K562 (cell line): ENCODE measurements at regions not wholly inside any gene's neighbourhood (a gene's known extent, or its start where the extent isn't known, plus 50 kb on each side); places are given as distances from the start of the nearest gene placed in this dataset.

ENCODE experiments used
- DMBX1 ChIP-seq: fragments of 250-450 bp; sonication (Bioruptor Pico); IDR thresholded peaks from 2 replicates; pipeline ENCODE4 v1.8.0; 2022; ENCODE audit warnings: inconsistent platforms, mild to moderate bottlenecking, moderate library complexity, borderline replicate concordance
- RNF2 ChIP-seq: sonication (generic); IDR thresholded peaks from 2 replicates; pipeline ENCODE4 v1.6.1; 2016
- SIN3A ChIP-seq, 2 experiments: fragments of 150-350 bp in 1 of 2; IDR thresholded peaks; 2 replicates each; pipeline ENCODE4 v1.6.1; 2011 to 2016; ENCODE audit warnings: borderline replicate concordance in 2 of 2, low read depth in 2 of 2, low read length in 2 of 2, mild to moderate bottlenecking in 2 of 2, moderate library complexity in 2 of 2; ENCODE audit not compliant: control insufficient read depth in 1 of 2
- SLC30A9 ChIP-seq: fragments of 250-450 bp; sonication (Bioruptor Pico); IDR thresholded peaks from 2 replicates; pipeline ENCODE4 v1.8.0; 2022; ENCODE audit warnings: mild to moderate bottlenecking, moderate library complexity
- STAG1 ChIP-seq: sonication (generic); formaldehyde crosslinking; IDR thresholded peaks from 2 replicates; pipeline ENCODE4 v1.5.0; 2020; ENCODE audit warnings: missing genetic modification reagents, borderline replicate concordance
- ZFP1 ChIP-seq: fragments of 450-650 bp; formaldehyde crosslinking; IDR thresholded peaks from 2 replicates; pipeline ENCODE4 v1.4.0; 2020; ENCODE audit warnings: mild to moderate bottlenecking, mixed read lengths
- ZKSCAN8 ChIP-seq: fragments of 200-800 bp; sonication (Bioruptor generic); IDR thresholded peaks from 2 replicates; pipeline ENCODE4 v1.6.1; 2016; ENCODE audit warnings: missing genetic modification characterization, missing compliant biosample characterization
- ZNF583 ChIP-seq: fragments of 250-450 bp; sonication (Bioruptor Pico); IDR thresholded peaks from 2 replicates; pipeline ENCODE4 v1.4.0; 2020
- ZNF830 ChIP-seq: fragments of 250-450 bp; sonication (Bioruptor Pico); IDR thresholded peaks from 2 replicates; pipeline ENCODE4 v1.5.0; 2021; ENCODE audit warnings: mild to moderate bottlenecking
- TF ChIP-seq, protein P1 (sequence below): fragments of 250-450 bp; sonication (Bioruptor Pico); IDR thresholded peaks from 2 replicates; pipeline ENCODE4 v1.8.0; 2021; ENCODE audit warnings: moderate library complexity, mild to moderate bottlenecking, inconsistent platforms
- TF ChIP-seq, protein P2 (sequence below): fragments of 450-650 bp; formaldehyde crosslinking; IDR thresholded peaks from 2 replicates; pipeline ENCODE4 v1.4.0; 2022; ENCODE audit warnings: missing genetic modification characterization
- TF ChIP-seq, protein P3 (sequence below): fragments of 250-450 bp; sonication (Bioruptor Pico); IDR thresholded peaks from 2 replicates; pipeline ENCODE4 v1.4.0; 2020; ENCODE audit warnings: borderline replicate concordance
- TF ChIP-seq, protein P4 (sequence below): fragments of 450-650 bp; formaldehyde crosslinking; IDR thresholded peaks from 2 replicates; pipeline ENCODE4 v1.4.0; 2022; ENCODE audit warnings: missing genetic modification characterization

DNA sequence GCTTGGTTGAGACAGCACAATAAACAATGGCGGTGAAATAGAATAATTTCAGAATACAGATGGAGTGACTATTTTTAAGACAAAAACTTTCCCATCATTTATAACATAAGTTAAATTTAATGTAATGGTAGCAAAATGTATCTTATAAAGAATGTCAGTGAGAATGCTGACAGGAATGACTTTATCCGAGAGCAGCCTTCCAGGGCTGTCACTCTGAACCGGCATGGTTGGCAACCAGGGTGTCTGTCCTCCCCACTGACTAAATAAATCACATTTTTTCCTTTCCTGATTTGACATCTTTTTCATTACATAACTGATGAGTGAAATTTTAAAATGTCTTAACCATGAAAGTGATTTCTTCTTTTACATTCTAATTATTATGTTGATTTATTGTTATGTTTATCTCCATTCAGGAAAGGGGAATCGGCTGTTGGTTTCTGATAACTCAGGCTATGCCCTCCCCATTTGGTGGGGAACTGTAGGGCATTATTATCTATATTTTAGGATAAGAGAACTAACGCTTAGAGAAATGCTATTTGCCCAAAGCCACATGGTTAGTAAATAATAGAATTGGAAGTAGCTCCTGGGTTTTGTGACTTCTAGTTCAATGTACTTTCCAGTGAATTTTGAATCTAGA, 109.2 kb upstream of the OGFRL1 start (continued):
- TF ChIP-seq, protein P1, sequence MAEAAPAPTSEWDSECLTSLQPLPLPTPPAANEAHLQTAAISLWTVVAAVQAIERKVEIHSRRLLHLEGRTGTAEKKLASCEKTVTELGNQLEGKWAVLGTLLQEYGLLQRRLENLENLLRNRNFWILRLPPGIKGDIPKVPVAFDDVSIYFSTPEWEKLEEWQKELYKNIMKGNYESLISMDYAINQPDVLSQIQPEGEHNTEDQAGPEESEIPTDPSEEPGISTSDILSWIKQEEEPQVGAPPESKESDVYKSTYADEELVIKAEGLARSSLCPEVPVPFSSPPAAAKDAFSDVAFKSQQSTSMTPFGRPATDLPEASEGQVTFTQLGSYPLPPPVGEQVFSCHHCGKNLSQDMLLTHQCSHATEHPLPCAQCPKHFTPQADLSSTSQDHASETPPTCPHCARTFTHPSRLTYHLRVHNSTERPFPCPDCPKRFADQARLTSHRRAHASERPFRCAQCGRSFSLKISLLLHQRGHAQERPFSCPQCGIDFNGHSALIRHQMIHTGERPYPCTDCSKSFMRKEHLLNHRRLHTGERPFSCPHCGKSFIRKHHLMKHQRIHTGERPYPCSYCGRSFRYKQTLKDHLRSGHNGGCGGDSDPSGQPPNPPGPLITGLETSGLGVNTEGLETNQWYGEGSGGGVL (CRISPR knock-in tag), result no peak
- TF ChIP-seq STAG1 (no peak), ZNF583 (CRISPR knock-in tag) (no peak), ZKSCAN8 (CRISPR knock-in tag) (no peak), SIN3A (IDR thresholded peaks at IDR 0.05; ENCODE audit: borderline replicate concordance in 2 of 2, control insufficient read depth in 1 of 2, low read depth in 2 of 2, low read length in 2 of 2) (no peak), RNF2 (no peak), ZFP1 (CRISPR knock-in tag) (no peak), ZNF830 (no peak), SLC30A9 (CRISPR knock-in tag) (no peak), DMBX1 (CRISPR knock-in tag) (no peak)
- TF ChIP-seq, protein P2, sequence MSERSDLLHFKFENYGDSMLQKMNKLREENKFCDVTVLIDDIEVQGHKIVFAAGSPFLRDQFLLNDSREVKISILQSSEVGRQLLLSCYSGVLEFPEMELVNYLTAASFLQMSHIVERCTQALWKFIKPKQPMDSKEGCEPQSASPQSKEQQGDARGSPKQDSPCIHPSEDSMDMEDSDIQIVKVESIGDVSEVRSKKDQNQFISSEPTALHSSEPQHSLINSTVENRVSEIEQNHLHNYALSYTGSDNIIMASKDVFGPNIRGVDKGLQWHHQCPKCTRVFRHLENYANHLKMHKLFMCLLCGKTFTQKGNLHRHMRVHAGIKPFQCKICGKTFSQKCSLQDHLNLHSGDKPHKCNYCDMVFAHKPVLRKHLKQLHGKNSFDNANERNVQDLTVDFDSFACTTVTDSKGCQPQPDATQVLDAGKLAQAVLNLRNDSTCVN, result no peak
- TF ChIP-seq, protein P3, sequence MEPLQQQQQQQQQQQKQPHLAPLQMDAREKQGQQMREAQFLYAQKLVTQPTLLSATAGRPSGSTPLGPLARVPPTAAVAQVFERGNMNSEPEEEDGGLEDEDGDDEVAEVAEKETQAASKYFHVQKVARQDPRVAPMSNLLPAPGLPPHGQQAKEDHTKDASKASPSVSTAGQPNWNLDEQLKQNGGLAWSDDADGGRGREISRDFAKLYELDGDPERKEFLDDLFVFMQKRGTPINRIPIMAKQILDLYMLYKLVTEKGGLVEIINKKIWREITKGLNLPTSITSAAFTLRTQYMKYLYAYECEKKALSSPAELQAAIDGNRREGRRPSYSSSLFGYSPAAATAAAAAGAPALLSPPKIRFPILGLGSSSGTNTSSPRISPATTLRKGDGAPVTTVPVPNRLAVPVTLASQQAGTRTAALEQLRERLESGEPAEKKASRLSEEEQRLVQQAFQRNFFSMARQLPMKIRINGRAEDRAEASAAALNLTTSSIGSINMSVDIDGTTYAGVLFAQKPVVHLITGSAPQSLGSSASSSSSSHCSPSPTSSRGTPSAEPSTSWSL (CRISPR knock-in tag), result no peak
- TF ChIP-seq, protein P4, sequence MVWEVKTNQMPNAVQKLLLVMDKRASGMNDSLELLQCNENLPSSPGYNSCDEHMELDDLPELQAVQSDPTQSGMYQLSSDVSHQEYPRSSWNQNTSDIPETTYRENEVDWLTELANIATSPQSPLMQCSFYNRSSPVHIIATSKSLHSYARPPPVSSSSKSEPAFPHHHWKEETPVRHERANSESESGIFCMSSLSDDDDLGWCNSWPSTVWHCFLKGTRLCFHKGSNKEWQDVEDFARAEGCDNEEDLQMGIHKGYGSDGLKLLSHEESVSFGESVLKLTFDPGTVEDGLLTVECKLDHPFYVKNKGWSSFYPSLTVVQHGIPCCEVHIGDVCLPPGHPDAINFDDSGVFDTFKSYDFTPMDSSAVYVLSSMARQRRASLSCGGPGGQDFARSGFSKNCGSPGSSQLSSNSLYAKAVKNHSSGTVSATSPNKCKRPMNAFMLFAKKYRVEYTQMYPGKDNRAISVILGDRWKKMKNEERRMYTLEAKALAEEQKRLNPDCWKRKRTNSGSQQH (CRISPR knock-in tag), result no peak
- TF ChIP-seq, all 486 proteins: peak for 0
